HL-60 (cell line): ENCODE measurements at regions not wholly inside any gene's neighbourhood (a gene's known extent, or its start where the extent isn't known, plus 50 kb on each side); places are given as distances from the start of the nearest gene placed in this dataset.

Experiments
- GABPA ChIP-seq: IDR thresholded peaks from 2 replicates; pipeline ENCODE4 v1.6.1; 2012; ENCODE audit warnings: low read depth
- REST ChIP-seq: IDR thresholded peaks from 2 replicates; pipeline ENCODE4 v1.6.1; 2012; ENCODE audit warnings: low read depth; ENCODE audit not compliant: insufficient replicate concordance
- TF ChIP-seq, protein P1 (sequence below): IDR thresholded peaks from one replicate; pipeline ENCODE4 v1.5.1; 2011; ENCODE audit warnings: low read length, control low read depth, inconsistent platforms; ENCODE audit not compliant: insufficient read depth

DNA sequence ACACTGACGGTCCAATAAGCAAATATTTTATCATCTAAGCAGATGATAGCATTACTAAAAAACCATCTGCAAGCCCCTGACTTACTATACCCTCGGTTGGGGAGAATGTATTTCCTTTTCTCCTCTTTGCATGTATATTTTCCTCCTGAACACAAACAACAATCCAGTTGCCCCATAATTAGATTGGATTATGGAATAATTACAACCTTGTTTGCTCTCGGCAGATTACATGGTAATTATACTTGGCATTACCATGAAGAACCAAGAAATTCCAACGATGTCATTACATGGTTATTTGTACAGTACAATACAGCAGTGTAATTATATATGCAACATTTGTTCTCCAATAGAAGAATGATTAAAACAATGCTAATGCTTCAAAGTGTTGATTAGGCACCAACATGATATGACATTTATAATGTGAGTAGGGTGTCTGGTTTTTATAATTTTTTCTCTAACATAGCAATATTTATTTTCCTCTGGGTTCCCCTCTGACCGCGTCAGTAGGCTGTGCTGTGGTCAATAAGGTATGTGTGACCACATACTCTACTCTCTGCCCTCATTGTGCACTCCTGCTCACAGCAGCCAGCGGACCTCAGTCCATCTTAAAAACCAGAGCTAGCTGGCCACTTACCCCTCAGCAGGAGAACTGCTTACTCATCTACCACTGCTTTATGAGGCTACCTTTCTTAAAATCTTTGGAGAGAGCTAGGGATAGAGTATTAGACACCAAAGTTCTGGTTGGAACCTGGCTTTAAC, 176.1 kb downstream of the INSIG2 start:
- TF ChIP-seq, protein P1, sequence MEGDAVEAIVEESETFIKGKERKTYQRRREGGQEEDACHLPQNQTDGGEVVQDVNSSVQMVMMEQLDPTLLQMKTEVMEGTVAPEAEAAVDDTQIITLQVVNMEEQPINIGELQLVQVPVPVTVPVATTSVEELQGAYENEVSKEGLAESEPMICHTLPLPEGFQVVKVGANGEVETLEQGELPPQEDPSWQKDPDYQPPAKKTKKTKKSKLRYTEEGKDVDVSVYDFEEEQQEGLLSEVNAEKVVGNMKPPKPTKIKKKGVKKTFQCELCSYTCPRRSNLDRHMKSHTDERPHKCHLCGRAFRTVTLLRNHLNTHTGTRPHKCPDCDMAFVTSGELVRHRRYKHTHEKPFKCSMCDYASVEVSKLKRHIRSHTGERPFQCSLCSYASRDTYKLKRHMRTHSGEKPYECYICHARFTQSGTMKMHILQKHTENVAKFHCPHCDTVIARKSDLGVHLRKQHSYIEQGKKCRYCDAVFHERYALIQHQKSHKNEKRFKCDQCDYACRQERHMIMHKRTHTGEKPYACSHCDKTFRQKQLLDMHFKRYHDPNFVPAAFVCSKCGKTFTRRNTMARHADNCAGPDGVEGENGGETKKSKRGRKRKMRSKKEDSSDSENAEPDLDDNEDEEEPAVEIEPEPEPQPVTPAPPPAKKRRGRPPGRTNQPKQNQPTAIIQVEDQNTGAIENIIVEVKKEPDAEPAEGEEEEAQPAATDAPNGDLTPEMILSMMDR = no peak
- TF ChIP-seq GABPA = no peak
- TF ChIP-seq REST = no peak
